HepG2 (cell line): ENCODE measurements at regions not wholly inside any gene's neighbourhood (a gene's known extent, or its start where the extent isn't known, plus 50 kb on each side); places are given as distances from the start of the nearest gene placed in this dataset.

ENCODE experiments used
- BCL6 ChIP-seq: IDR thresholded peaks from 2 replicates; pipeline ENCODE4 v1.6.1; 2016; ENCODE audit warnings: missing genetic modification reagents, missing compliant biosample characterization
- IRX3 ChIP-seq: sonication (generic); formaldehyde crosslinking; IDR thresholded peaks from 2 replicates; pipeline ENCODE4 v1.8.1; 2023; ENCODE audit warnings: mild to moderate bottlenecking, low read depth, missing genetic modification reagents, borderline replicate concordance
- KIAA2018 ChIP-seq: sonication (generic); formaldehyde crosslinking; IDR thresholded peaks from 2 replicates; pipeline ENCODE4 v1.5.0; 2020; ENCODE audit warnings: mild to moderate bottlenecking, missing genetic modification reagents, borderline replicate concordance
- NFRKB ChIP-seq: fragments of 450-650 bp; IDR thresholded peaks from 2 replicates; pipeline ENCODE4 v1.6.1; 2017
- NPAS2 ChIP-seq: sonication (generic); formaldehyde crosslinking; IDR thresholded peaks from 2 replicates; pipeline ENCODE4 v1.8.0; 2022; ENCODE audit warnings: mild to moderate bottlenecking, missing genetic modification reagents, borderline replicate concordance
- RCOR2 ChIP-seq: IDR thresholded peaks from 2 replicates; pipeline ENCODE4 v1.6.1; 2016; ENCODE audit warnings: missing biosample characterization, missing genetic modification reagents
- TRAFD1 ChIP-seq: sonication (generic); formaldehyde crosslinking; IDR thresholded peaks from 2 replicates; pipeline ENCODE4 v1.5.1; 2020; ENCODE audit warnings: missing genetic modification reagents, mild to moderate bottlenecking, borderline replicate concordance
- ZNF232 ChIP-seq: sonication (generic); formaldehyde crosslinking; IDR thresholded peaks from 2 replicates; pipeline ENCODE4 v1.4.0; 2020; ENCODE audit warnings: missing genetic modification reagents, borderline replicate concordance
- ZNF574 ChIP-seq: sonication (generic); formaldehyde crosslinking; IDR thresholded peaks from 2 replicates; pipeline ENCODE4 v1.4.0; 2020; ENCODE audit warnings: missing genetic modification reagents
- TF ChIP-seq, protein P1 (sequence below): sonication (generic); formaldehyde crosslinking; conservative IDR thresholded peaks from 2 replicates; pipeline ENCODE4 v1.8.0; 2022; ENCODE audit warnings: missing genetic modification reagents
- TF ChIP-seq, protein P2 (sequence below): sonication (generic); formaldehyde crosslinking; IDR thresholded peaks from 2 replicates; pipeline ENCODE4 v1.4.0; 2020; ENCODE audit warnings: missing genetic modification reagents, mild to moderate bottlenecking, borderline replicate concordance

DNA sequence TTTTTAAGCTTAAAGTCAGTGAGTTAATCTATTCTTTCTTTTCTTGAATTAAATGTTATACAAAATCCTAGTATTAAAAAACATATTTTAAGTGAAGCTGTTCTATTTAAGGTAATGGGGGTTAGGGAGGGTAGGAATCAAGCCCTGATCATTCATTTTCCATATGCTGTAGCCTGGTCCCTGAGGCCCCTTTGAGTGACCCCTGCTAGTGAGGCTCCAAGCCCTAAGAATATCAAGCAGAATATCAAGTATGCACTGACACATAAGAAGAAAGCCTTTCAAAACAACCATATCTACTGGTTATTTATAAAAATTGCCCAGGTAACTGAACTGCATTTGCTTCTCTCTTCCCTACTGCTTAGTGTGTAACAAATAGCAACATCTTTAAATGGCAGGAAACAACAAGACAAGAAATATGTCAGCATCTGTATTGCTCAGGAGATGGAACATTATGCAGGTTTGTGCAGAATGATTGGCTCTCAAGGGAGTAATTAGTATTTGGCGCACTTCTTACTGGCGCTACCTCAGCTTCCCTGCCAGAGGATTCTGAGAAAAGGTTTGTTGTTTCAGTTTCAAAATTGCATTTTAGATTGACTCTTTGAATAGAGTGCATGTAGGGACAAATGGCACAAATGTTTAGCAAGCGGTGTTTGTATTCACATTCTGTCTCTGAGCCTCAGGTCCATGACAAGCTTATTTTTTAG is 223.0 kb downstream of the DUSP6 start (continued):
- TF ChIP-seq, protein P1, sequence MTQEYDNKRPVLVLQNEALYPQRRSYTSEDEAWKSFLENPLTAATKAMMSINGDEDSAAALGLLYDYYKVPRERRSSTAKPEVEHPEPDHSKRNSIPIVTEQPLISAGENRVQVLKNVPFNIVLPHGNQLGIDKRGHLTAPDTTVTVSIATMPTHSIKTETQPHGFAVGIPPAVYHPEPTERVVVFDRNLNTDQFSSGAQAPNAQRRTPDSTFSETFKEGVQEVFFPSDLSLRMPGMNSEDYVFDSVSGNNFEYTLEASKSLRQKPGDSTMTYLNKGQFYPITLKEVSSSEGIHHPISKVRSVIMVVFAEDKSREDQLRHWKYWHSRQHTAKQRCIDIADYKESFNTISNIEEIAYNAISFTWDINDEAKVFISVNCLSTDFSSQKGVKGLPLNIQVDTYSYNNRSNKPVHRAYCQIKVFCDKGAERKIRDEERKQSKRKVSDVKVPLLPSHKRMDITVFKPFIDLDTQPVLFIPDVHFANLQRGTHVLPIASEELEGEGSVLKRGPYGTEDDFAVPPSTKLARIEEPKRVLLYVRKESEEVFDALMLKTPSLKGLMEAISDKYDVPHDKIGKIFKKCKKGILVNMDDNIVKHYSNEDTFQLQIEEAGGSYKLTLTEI (CRISPR knock-in tag): no peak
- TF ChIP-seq ZNF232 (no peak), NPAS2 (CRISPR knock-in tag) (no peak), RCOR2 (no peak), NFRKB (no peak), TRAFD1 (CRISPR knock-in tag) (no peak), IRX3 (CRISPR knock-in tag) (no peak), BCL6 (CRISPR knock-in tag) (no peak), KIAA2018 (CRISPR knock-in tag) (no peak), ZNF574 (CRISPR knock-in tag) (no peak)
- TF ChIP-seq, protein P2, sequence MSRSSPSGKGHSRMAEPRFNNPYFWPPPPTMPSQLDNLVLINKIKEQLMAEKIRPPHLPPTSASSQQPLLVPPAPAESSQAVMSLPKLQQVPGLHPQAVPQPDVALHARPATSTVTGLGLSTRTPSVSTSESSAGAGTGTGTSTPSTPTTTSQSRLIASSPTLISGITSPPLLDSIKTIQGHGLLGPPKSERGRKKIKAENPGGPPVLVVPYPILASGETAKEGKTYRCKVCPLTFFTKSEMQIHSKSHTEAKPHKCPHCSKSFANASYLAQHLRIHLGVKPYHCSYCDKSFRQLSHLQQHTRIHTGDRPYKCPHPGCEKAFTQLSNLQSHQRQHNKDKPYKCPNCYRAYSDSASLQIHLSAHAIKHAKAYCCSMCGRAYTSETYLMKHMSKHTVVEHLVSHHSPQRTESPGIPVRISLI (CRISPR knock-in tag): no peak
- TF ChIP-seq, all 625 proteins: peak for 0
